A673 (cell line): ENCODE measurements at regions not wholly inside any gene's neighbourhood (a gene's known extent, or its start where the extent isn't known, plus 50 kb on each side); places are given as distances from the start of the nearest gene placed in this dataset.

Source experiments
- CTCF ChIP-seq: fragments of 300-800, 200-600 bp; sonication (generic); conservative IDR thresholded peaks from 2 replicates; pipeline ENCODE4 v1.5.1; 2017; ENCODE audit warnings: low read depth, mild to moderate bottlenecking, antibody characterized with exemption, low read length, moderate library complexity, mixed read lengths
- EZH2 ChIP-seq: fragments of 200-600 bp; sonication (generic); IDR thresholded peaks from 2 replicates; pipeline ENCODE4 v1.6.1; 2017; ENCODE audit warnings: borderline replicate concordance, low read depth, mild to moderate bottlenecking, mixed read lengths, antibody characterized with exemption, low read length; ENCODE audit not compliant: poor library complexity, severe bottlenecking

GRCh38 chr5:89929173-89929572, 480.4 kb downstream of the CETN3 start:
- TF ChIP-seq EZH2, result no peak
- no peak for TF ChIP-seq CTCF
